GM19468 (cell line): ENCODE measurements at regions not wholly inside any gene's neighbourhood (a gene's known extent, or its start where the extent isn't known, plus 50 kb on each side); places are given as distances from the start of the nearest gene placed in this dataset.

Experiments used
- ATAC-seq: cut with Tn5 transposase; IDR thresholded peaks from one replicate; pipeline ENCODE4 v1.9.1; 2021; ENCODE audit warnings: mild to moderate bottlenecking, moderate library complexity, moderate number of reproducible peaks; ENCODE audit not compliant: unreplicated experiment; ENCODE audit errors: extremely low read depth

- no peak for ATAC-seq
These were observed 140.3 kb upstream of the PPP2R2B start for GRCh38 chr5:147018812-147019211.

GRCh38 chr5:147036691-147037245 is 158.2 kb upstream of the PPP2R2B start:
- ATAC-seq: no peak

- no peak for ATAC-seq
These were observed 159.1 kb upstream of the PPP2R2B start for GRCh38 chr5:147037515-147038205.

GRCh38 chr5:147040856-147041255 is 162.3 kb upstream of the PPP2R2B start:
- no peak for ATAC-seq

GRCh38 chr5:147044572-147045273 is 166.2 kb upstream of the PPP2R2B start:
- no peak for ATAC-seq

- ATAC-seq: no peak
These were observed 166.7 kb upstream of the PPP2R2B start for GRCh38 chr5:147045290-147045689.

- no peak for ATAC-seq
These were observed 167.7 kb upstream of the PPP2R2B start for GRCh38 chr5:147046281-147046680.

GRCh38 chr5:147046894-147047293 is 168.3 kb upstream of the PPP2R2B start:
- no peak for ATAC-seq

GRCh38 chr5:147049764-147050163 is 171.2 kb upstream of the PPP2R2B start:
- no peak for ATAC-seq

- no peak for ATAC-seq
These were observed 171.6 kb upstream of the PPP2R2B start for GRCh38 chr5:147050172-147050571.

- no peak for ATAC-seq
These were observed 172.6 kb upstream of the PPP2R2B start for GRCh38 chr5:147051193-147051592.

- ATAC-seq: no peak
These were observed 174.0 kb upstream of the PPP2R2B start for GRCh38 chr5:147052519-147052918.

- ATAC-seq: no peak
These were observed 176.7 kb upstream of the PPP2R2B start for GRCh38 chr5:147055089-147055826.

- no peak for ATAC-seq
These were observed 177.5 kb upstream of the PPP2R2B start for GRCh38 chr5:147055850-147056566.

- ATAC-seq: no peak
These were observed 177.8 kb upstream of the STK32A start for GRCh38 chr5:147057051-147057450.

- no peak for ATAC-seq
These were observed 173.4 kb upstream of the STK32A start for GRCh38 chr5:147061431-147061830.

GRCh38 chr5:147062427-147062826 is 172.4 kb upstream of the STK32A start:
- no peak for ATAC-seq

- no peak for ATAC-seq
These were observed 170.9 kb upstream of the STK32A start for GRCh38 chr5:147063943-147064342.

- no peak for ATAC-seq
These were observed 169.8 kb upstream of the STK32A start for GRCh38 chr5:147065071-147065470.

- ATAC-seq: no peak
These were observed 165.8 kb upstream of the STK32A start for GRCh38 chr5:147068998-147069397.
